K562 (cell line): ENCODE measurements at regions not wholly inside any gene's neighbourhood (a gene's known extent, or its start where the extent isn't known, plus 50 kb on each side); places are given as distances from the start of the nearest gene placed in this dataset.

ENCODE experiments used
- ARID1B ChIP-seq: fragments of 450-650 bp; IDR thresholded peaks from 2 replicates; pipeline ENCODE4 v1.6.1; 2016; ENCODE audit warnings: antibody characterized with exemption, mild to moderate bottlenecking, inconsistent platforms
- CHAMP1 ChIP-seq: fragments of 450-650 bp; IDR thresholded peaks from 2 replicates; pipeline ENCODE4 v1.6.1; 2016; ENCODE audit warnings: mild to moderate bottlenecking
- CHD1 ChIP-seq: fragments of 200-600 bp; sonication (generic); IDR thresholded peaks from one replicate; pipeline ENCODE4 v1.6.1; 2012; ENCODE audit warnings: mild to moderate bottlenecking, moderate library complexity, low read length, inconsistent platforms
- ELF4 ChIP-seq: fragments of 450-650 bp; formaldehyde crosslinking; IDR thresholded peaks from 2 replicates; pipeline ENCODE4 v1.4.0; 2022; ENCODE audit warnings: missing genetic modification characterization
- L3MBTL2 ChIP-seq: fragments of 450-650 bp; IDR thresholded peaks from 2 replicates; pipeline ENCODE4 v1.6.1; 2016; ENCODE audit warnings: mild to moderate bottlenecking, moderate library complexity
- MCM3 ChIP-seq: fragments of 450-650 bp; IDR thresholded peaks from 2 replicates; pipeline ENCODE4 v1.6.1; 2016
- NFRKB ChIP-seq: fragments of 450-650 bp; IDR thresholded peaks from 2 replicates; pipeline ENCODE4 v1.6.1; 2016; ENCODE audit warnings: low read depth
- NR4A1 ChIP-seq, 2 experiments: fragments of 250-450 bp in 1 of 2; fragments of 450-650 bp in 1 of 2; sonication (Bioruptor Pico) in 1 of 2; IDR thresholded peaks; 2 replicates each; pipeline versions ENCODE4 v1.4.0 to v1.6.1; 2016 to 2020; ENCODE audit warnings: mild to moderate bottlenecking in 2 of 2, missing compliant biosample characterization in 1 of 2, missing genetic modification characterization in 1 of 2, moderate library complexity in 1 of 2
- PBX2 ChIP-seq, 2 experiments: IDR thresholded peaks in 1 of 2; conservative IDR thresholded peaks in 1 of 2; 2 replicates each; pipeline ENCODE4 v1.6.1; 2016; ENCODE audit warnings: low read depth in 2 of 2, mild to moderate bottlenecking in 1 of 2, missing compliant biosample characterization in 1 of 2, missing genetic modification characterization in 1 of 2, moderate library complexity in 1 of 2
- PYGO2 ChIP-seq: fragments of 450-650 bp; IDR thresholded peaks from 2 replicates; pipeline ENCODE4 v1.6.1; 2016; ENCODE audit warnings: mild to moderate bottlenecking, missing genetic modification characterization, moderate library complexity, missing compliant biosample characterization
- RNF2 ChIP-seq: sonication (generic); IDR thresholded peaks from 2 replicates; pipeline ENCODE4 v1.6.1; 2016
- SMARCA5 ChIP-seq: fragments of 450-650 bp; IDR thresholded peaks from 2 replicates; pipeline ENCODE4 v1.6.1; 2016
- TCF7L2 ChIP-seq: fragments of 150-350 bp; IDR thresholded peaks from 2 replicates; pipeline ENCODE4 v1.6.1; 2016; ENCODE audit warnings: low read depth, mild to moderate bottlenecking, low read length, moderate library complexity
- TOE1 ChIP-seq, 2 experiments: fragments of 450-650 bp in 1 of 2; sonication (generic) in 1 of 2; formaldehyde crosslinking in 1 of 2; IDR thresholded peaks; 2 replicates each; pipeline versions ENCODE4 v1.7.1 to v1.8.0; 2016 to 2022; ENCODE audit warnings: borderline replicate concordance in 2 of 2, mild to moderate bottlenecking in 2 of 2, antibody characterized with exemption in 1 of 2, inconsistent platforms in 1 of 2, low read depth in 1 of 2, missing genetic modification reagents in 1 of 2, moderate library complexity in 1 of 2
- UBTF ChIP-seq, 2 experiments: IDR thresholded peaks; 2 replicates each; pipeline ENCODE4 v1.6.1; 2012; ENCODE audit warnings: improper control_type of control experiment in 2 of 2, low read depth in 2 of 2, low read length in 2 of 2, borderline replicate concordance in 1 of 2
- VEZF1 ChIP-seq: fragments of 200-800 bp; sonication (Bioruptor generic); IDR thresholded peaks from 2 replicates; pipeline ENCODE4 v1.6.1; 2017; ENCODE audit warnings: missing genetic modification characterization, missing compliant biosample characterization

GRCh38 chr1:30184393-30185141 is 538.8 kb downstream of the MATN1 start (continued):
- TF ChIP-seq PYGO2 (peak; percentile 51; the same call in 1 of the 2 replicates), UBTF (IDR thresholded peaks at IDR 0.05; ENCODE audit: borderline replicate concordance in 1 of 2, low read depth in 2 of 2, low read length in 2 of 2) (peak in 1 of 2 experiments; percentile 61; a peak in 1 of 4 replicates), CHD1 (no peak), CHAMP1 (peak; percentile 78; the same call in 1 of the 2 replicates), ELF4 (CRISPR knock-in tag) (peak; percentile 96), PBX2 (CRISPR knock-in tag; IDR thresholded peaks at IDR 0.05; ENCODE audit: low read depth) (no peak), PBX2 (tag; conservative IDR thresholded peaks at IDR 0.05; ENCODE audit: low read depth) (peak; percentile 84), RNF2 (0 out of 2 replicates have a peak, but pooled peaks have one; percentile 41), TCF7L2 (no peak), SMARCA5 (peak; percentile 87), NFRKB (peak; percentile 74; the same call in 1 of the 2 replicates), L3MBTL2 (peak; percentile 59; the same call in 1 of the 2 replicates), TOE1 (IDR thresholded peaks at IDR 0.05; ENCODE audit: borderline replicate concordance) (peak; percentile 80), TOE1 (CRISPR knock-in tag; IDR thresholded peaks at IDR 0.05; ENCODE audit: borderline replicate concordance, low read depth) (no peak), ARID1B (peak; percentile 99), NR4A1 (CRISPR knock-in tag; IDR thresholded peaks at IDR 0.05) (no peak), NR4A1 (tag; IDR thresholded peaks at IDR 0.05) (0 out of 2 replicates have a peak, but pooled peaks have one; percentile 21), VEZF1 (CRISPR knock-in tag) (peak; percentile 50; the same call in 1 of the 2 replicates), MCM3 (peak; percentile 86; the same call in 1 of the 2 replicates)
